HCT116 (cell line): ENCODE measurements at regions not wholly inside any gene's neighbourhood (a gene's known extent, or its start where the extent isn't known, plus 50 kb on each side); places are given as distances from the start of the nearest gene placed in this dataset.

Source experiments
- ATAC-seq: fragments of 200-7000 bp; cut with Tn5 transposase; 2 replicates; pipeline ENCODE4 v1.9.1; 2020; ENCODE audit warnings: mild to moderate bottlenecking, moderate library complexity
- BruUV-seq: library from RNA; stranded (reverse); fragments of 400-500 nt; replicated peaks from 2 replicates; lab custom pipeline; 2021; lab: Mats Ljungman, UMichigan
- CTCF ChIA-PET: fragments of 300-600 bp; sonication (Branson Sonifier 250); formaldehyde crosslinking; loops from one replicate; lab custom pipeline; 2021; ENCODE audit warnings: antibody characterized with exemption; lab: Charles Lee
- POLR2A ChIA-PET: fragments of 300-600, 350-600 bp; sonication (Branson Sonifier 250); formaldehyde crosslinking; loops from one replicate; lab custom pipeline; 2021; ENCODE audit warnings: antibody characterized with exemption; lab: Charles Lee
- RAD21 ChIA-PET, 2 experiments: fragments of 300-600 bp; sonication (Branson Sonifier 250); formaldehyde crosslinking; loops; one replicate each; lab custom pipeline; 2023; ENCODE audit warnings: low total read pairs in 2 of 2; ENCODE audit not compliant: uncharacterized antibody in 2 of 2, unreplicated experiment in 2 of 2, low non-redundant PET in 1 of 2; lab: Charles Lee
- DNase-seq: peaks from one replicate; pipeline ENCODE4 v3.0.0-alpha.2; 2010; ENCODE audit warnings: low read depth, low spot score
- H2AFZ ChIP-seq: fragments of 200-600 bp; shearing (Covaris generic), sonication (generic); 2 replicates; pipeline ENCODE4 v1.6.1; 2017; ENCODE audit warnings: low read depth, mixed run types, mixed read lengths, antibody characterized with exemption, low read length; ENCODE audit not compliant: poor library complexity, severe bottlenecking
- H3K27ac ChIP-seq: 2 replicates; pipeline ENCODE4 v1.5.1; 2012; ENCODE audit warnings: low read depth, low read length
- H3K27me3 ChIP-seq: fragments of 200-600 bp; sonication (generic); 2 replicates; pipeline ENCODE4 v1.6.1; 2016; ENCODE audit warnings: mixed run types, low read length, mixed read lengths; ENCODE audit not compliant: insufficient read depth
- H3K36me3 ChIP-seq, 2 experiments: fragments of 200-500 bp in 1 of 2; fragments of 200-600 bp in 1 of 2; sonication (Bioruptor generic) in 1 of 2; sonication (generic) in 1 of 2; 2 replicates each; pipeline versions ENCODE4 v1.5.1 to v1.6.1; 2014 to 2016; ENCODE audit warnings: low read length in 2 of 2, inconsistent platforms in 1 of 2, mixed read lengths in 1 of 2, mixed run types in 1 of 2; ENCODE audit not compliant: insufficient read depth in 2 of 2, control insufficient read depth in 1 of 2
- H3K4me1 ChIP-seq, 2 experiments: fragments of 200-600 bp in 1 of 2; sonication (generic) in 1 of 2; 2 replicates each; pipeline versions ENCODE4 v1.5.1 to v1.6.1; 2012 to 2017; ENCODE audit warnings: low read length in 2 of 2, inconsistent platforms in 1 of 2, mild to moderate bottlenecking in 1 of 2, mixed read lengths in 1 of 2, mixed run types in 1 of 2, moderate library complexity in 1 of 2; ENCODE audit not compliant: insufficient read depth in 2 of 2, control insufficient read depth in 1 of 2
- H3K4me2 ChIP-seq: fragments of 200-600 bp; sonication (generic); 2 replicates; pipeline ENCODE4 v1.6.1; 2017; ENCODE audit warnings: mixed run types, low read length, mixed read lengths
- H3K4me3 ChIP-seq, 2 experiments: fragments of 200-600 bp in 1 of 2; sonication (generic) in 1 of 2; replicated peaks in 1 of 2; 2 replicates each; pipeline ENCODE4 v1.5.1; 2011 to 2016; ENCODE audit warnings: low read length in 2 of 2, control low read depth in 1 of 2, low read depth in 1 of 2, mild to moderate bottlenecking in 1 of 2, mixed read lengths in 1 of 2, mixed run types in 1 of 2
- H3K79me2 ChIP-seq: fragments of 200-600 bp; sonication (generic); 2 replicates; pipeline ENCODE4 v1.6.1; 2017; ENCODE audit warnings: mild to moderate bottlenecking, mixed run types, low read length, moderate library complexity, mixed read lengths; ENCODE audit not compliant: insufficient read depth
- H3K9ac ChIP-seq: fragments of 200-600 bp; sonication (generic); 2 replicates; pipeline ENCODE4 v1.6.1; 2016; ENCODE audit warnings: low read length, mixed read lengths
- H3K9me2 ChIP-seq: fragments of 200-600 bp; sonication (generic), shearing (Covaris generic); 2 replicates; pipeline ENCODE4 v1.6.1; 2017; ENCODE audit warnings: mixed run types, mild to moderate bottlenecking, moderate library complexity; ENCODE audit not compliant: insufficient read depth
- H3K9me3 ChIP-seq, 2 experiments: fragments of 200-500 bp in 1 of 2; fragments of 200-600 bp in 1 of 2; sonication (Bioruptor generic) in 1 of 2; sonication (generic) in 1 of 2; 2 replicates each; pipeline ENCODE4 v1.6.1; 2014 to 2017; ENCODE audit warnings: low read length in 2 of 2, mixed read lengths in 2 of 2, inconsistent platforms in 1 of 2, low read depth in 1 of 2, mild to moderate bottlenecking in 1 of 2, mixed run types in 1 of 2, moderate library complexity in 1 of 2; ENCODE audit not compliant: control insufficient read depth in 1 of 2, insufficient read depth in 1 of 2
- H4K20me1 ChIP-seq: fragments of 200-600 bp; sonication (generic), shearing (Covaris generic); 2 replicates; pipeline ENCODE4 v1.6.1; 2017; ENCODE audit warnings: mixed run types, mild to moderate bottlenecking, moderate library complexity; ENCODE audit not compliant: insufficient read depth
- ATF3 ChIP-seq: IDR thresholded peaks from 2 replicates; pipeline ENCODE4 v1.6.1; 2012
- ELF1 ChIP-seq: IDR thresholded peaks from 2 replicates; pipeline ENCODE4 v1.6.1; 2012; ENCODE audit warnings: low read depth, borderline replicate concordance
- EZH2phosphoT487 ChIP-seq: fragments of 200-600 bp; IDR thresholded peaks from 2 replicates; pipeline ENCODE4 v1.6.1; 2018; ENCODE audit warnings: antibody characterized with exemption, borderline replicate concordance
- SIN3A ChIP-seq: IDR thresholded peaks from 2 replicates; pipeline ENCODE4 v1.6.1; 2012; ENCODE audit warnings: low read depth
- SRF ChIP-seq: IDR thresholded peaks from 2 replicates; pipeline ENCODE4 v1.6.1; 2012; ENCODE audit warnings: low read depth
- ZBTB33 ChIP-seq: IDR thresholded peaks from 2 replicates; pipeline ENCODE4 v1.6.1; 2011; ENCODE audit warnings: mild to moderate bottlenecking, low read length, moderate library complexity; ENCODE audit not compliant: insufficient replicate concordance; ENCODE audit errors: extremely low read depth
- intact Hi-C: fragments of 100-400 bp; cut with micrococcal nuclease; formaldehyde crosslinking; loops from 2 replicates; pipeline ENCODE4 v1.10.0; 2022

GRCh38 chr13:53749306-53749705 lies 720.7 kb downstream of the OLFM4 start:
- H3K9ac ChIP-seq, result no peak overlapping the region
- no peak for DNase-seq
- RAD21 ChIA-PET, result no interaction called here
- CTCF ChIA-PET, result no interaction called here
- BruUV-seq, result no TSS peak
- intact Hi-C loops, result no loop called here
- H2AFZ ChIP-seq, result no peak overlapping the region
- no peaks in the 10 kb centered on the region for H3K27me3 ChIP-seq
- no peaks in the 10 kb centered on the region for H3K4me1 ChIP-seq
- H3K4me2 ChIP-seq, result no peak overlapping the region
- TF ChIP-seq SIN3A (no peak), EZH2phosphoT487 (no peak), SRF (no peak), ATF3 (no peak), ZBTB33 (no peak), ELF1 (no peak)
- TF ChIP-seq, all 23 proteins: peak for 0
- Histone ChIP-seq H3K9me3 (peaks cover 10 to 19% of the 10 kb centered on the region in 2 experiments; a peak in 3 of 4 replicates), H4K20me1 (no peaks in the 10 kb centered on the region), H3K9me2 (no peaks in the 10 kb centered on the region), H3K4me3 (no peak overlapping the region), H3K27ac (no peak overlapping the region), H3K36me3 (no peaks in the 10 kb centered on the region), H3K79me2 (no peaks in the 10 kb centered on the region)
- POLR2A ChIA-PET, result no interaction called here
- no peak for ATAC-seq

GRCh38 chr13:53759016-53759415 lies 730.4 kb downstream of the OLFM4 start:
- Histone ChIP-seq H3K9me3 (peaks cover 10 to 21% of the 10 kb centered on the region in 2 experiments; a peak in 2 of 4 replicates), H3K79me2 (no peaks in the 10 kb centered on the region), H3K27ac (no peak overlapping the region), H3K4me3 (no peak overlapping the region), H3K36me3 (no peaks in the 10 kb centered on the region), H3K4me2 (no peak overlapping the region), H3K27me3 (no peaks in the 10 kb centered on the region), H3K9me2 (no peaks in the 10 kb centered on the region), H3K9ac (no peak overlapping the region), H2AFZ (no peak overlapping the region), H4K20me1 (no peaks in the 10 kb centered on the region), H3K4me1 (no peaks in the 10 kb centered on the region)
- intact Hi-C loops, result no loop called here
- POLR2A ChIA-PET, result no interaction called here
- CTCF ChIA-PET, result no interaction called here
- no peak for TF ChIP-seq ATF3
- RAD21 ChIA-PET, result no interaction called here
- DNase-seq (no peak), ATAC-seq (no peak)
- no TSS peak for BruUV-seq
